ENCODE measurements at regions not wholly inside any gene's neighbourhood (a gene's known extent, or its start where the extent isn't known, plus 50 kb on each side); places are given as distances from the start of the nearest gene placed in this dataset.
"Not testable (repeated sequence)": the region's sequence is repeated elsewhere in the genome, so short reads cannot be mapped to it uniquely, and the experiment has no call there.

- not testable (repeated sequence) for H3K36me3 Mint-ChIP-seq; H3K9me3 Mint-ChIP-seq; H3K27ac Mint-ChIP-seq; DNase-seq; H3K27me3 Mint-ChIP-seq (ENCODE audit: low read depth in 3 of 3); H3K4me3 Mint-ChIP-seq
- peaks cover 9 to 15% of the 10 kb centered on the region in 2 donors for H3K4me1 Mint-ChIP-seq
Observed at GRCh38 chr2:111566068-111566467, 317.9 kb downstream of the ANAPC1 start.

GRCh38 chr2:111567233-111567632, 316.8 kb downstream of the ANAPC1 start:
- not testable (repeated sequence) for H3K27me3 Mint-ChIP-seq (ENCODE audit: low read depth in 3 of 3); DNase-seq; H3K27ac Mint-ChIP-seq; H3K9me3 Mint-ChIP-seq; H3K4me3 Mint-ChIP-seq; H3K36me3 Mint-ChIP-seq
- H3K4me1 Mint-ChIP-seq = peaks cover 9 to 15% of the 10 kb centered on the region in 2 donors

- not testable (repeated sequence) for H3K9me3 Mint-ChIP-seq; H3K27ac Mint-ChIP-seq; H3K36me3 Mint-ChIP-seq; DNase-seq; H3K27me3 Mint-ChIP-seq (ENCODE audit: low read depth in 3 of 3)
- peaks cover 9 to 15% of the 10 kb centered on the region in 2 donors for H3K4me1 Mint-ChIP-seq
- H3K4me3 Mint-ChIP-seq = peak overlapping the region in 2 of 5 donors; percentile 65 to 82
Observed at GRCh38 chr2:111569356-111570199, 314.4 kb downstream of the ANAPC1 start.

- DNase-seq = peak in 2 of 3 donors; percentile 0 to 9
- not testable (repeated sequence) for H3K27me3 Mint-ChIP-seq (ENCODE audit: low read depth in 3 of 3); H3K9me3 Mint-ChIP-seq; H3K36me3 Mint-ChIP-seq
- peaks cover 9 to 15% of the 10 kb centered on the region in 2 donors for H3K4me1 Mint-ChIP-seq
- peak overlapping the region; percentile 0 to 82 (median 58) for H3K4me3 Mint-ChIP-seq
- H3K27ac Mint-ChIP-seq = peak overlapping the region in 1 of 6 donors; percentile 71
Observed at GRCh38 chr2:111570300-111571114, 313.5 kb downstream of the ANAPC1 start.

- H3K4me1 Mint-ChIP-seq = peaks cover 9 to 13% of the 10 kb centered on the region in 2 donors
- H3K27me3 Mint-ChIP-seq (ENCODE audit: low read depth in 3 of 3); H3K9me3 Mint-ChIP-seq; H3K36me3 Mint-ChIP-seq; H3K4me3 Mint-ChIP-seq; H3K27ac Mint-ChIP-seq; DNase-seq: not testable (repeated sequence)
Observed at GRCh38 chr2:111574803-111575202, 309.2 kb downstream of the ANAPC1 start.

- not testable (repeated sequence) for H3K4me1 Mint-ChIP-seq; H3K9me3 Mint-ChIP-seq; DNase-seq; H3K4me3 Mint-ChIP-seq; H3K27ac Mint-ChIP-seq; H3K36me3 Mint-ChIP-seq; H3K27me3 Mint-ChIP-seq (ENCODE audit: low read depth in 3 of 3)
Observed at GRCh38 chr2:111577154-111577885, 306.7 kb downstream of the ANAPC1 start.

GRCh38 chr2:111579500-111580134, 304.4 kb downstream of the ANAPC1 start:
- not testable (repeated sequence) for H3K4me3 Mint-ChIP-seq

GRCh38 chr2:111580616-111581015, 303.4 kb downstream of the ANAPC1 start:
- not testable (repeated sequence) for H3K27ac Mint-ChIP-seq; H3K9me3 Mint-ChIP-seq; H3K4me1 Mint-ChIP-seq; H3K36me3 Mint-ChIP-seq; DNase-seq; H3K27me3 Mint-ChIP-seq (ENCODE audit: low read depth in 3 of 3); H3K4me3 Mint-ChIP-seq

More at GRCh38 chr2:111579500-111580134, 304.4 kb downstream of the ANAPC1 start:
- H3K4me1 Mint-ChIP-seq; H3K27ac Mint-ChIP-seq; H3K36me3 Mint-ChIP-seq; H3K27me3 Mint-ChIP-seq (ENCODE audit: low read depth in 3 of 3); DNase-seq; H3K9me3 Mint-ChIP-seq: not testable (repeated sequence)

- H3K27me3 Mint-ChIP-seq (ENCODE audit: low read depth in 3 of 3); H3K9me3 Mint-ChIP-seq; H3K27ac Mint-ChIP-seq; DNase-seq; H3K36me3 Mint-ChIP-seq; H3K4me1 Mint-ChIP-seq; H3K4me3 Mint-ChIP-seq: not testable (repeated sequence)
Observed at GRCh38 chr2:111582090-111582489, 301.9 kb downstream of the ANAPC1 start.

- H3K4me1 Mint-ChIP-seq; DNase-seq; H3K36me3 Mint-ChIP-seq; H3K4me3 Mint-ChIP-seq; H3K27me3 Mint-ChIP-seq (ENCODE audit: low read depth in 3 of 3); H3K27ac Mint-ChIP-seq; H3K9me3 Mint-ChIP-seq: not testable (repeated sequence)
Observed at GRCh38 chr2:111583480-111583879, 300.5 kb downstream of the ANAPC1 start.

- not testable (repeated sequence) for H3K36me3 Mint-ChIP-seq; H3K4me1 Mint-ChIP-seq; H3K27me3 Mint-ChIP-seq (ENCODE audit: low read depth in 3 of 3); DNase-seq; H3K9me3 Mint-ChIP-seq; H3K4me3 Mint-ChIP-seq
- peak overlapping the region in 1 of 6 donors; percentile 67 for H3K27ac Mint-ChIP-seq
Observed at GRCh38 chr2:111584540-111584939, 299.5 kb downstream of the ANAPC1 start.

- H3K4me1 Mint-ChIP-seq; H3K27me3 Mint-ChIP-seq (ENCODE audit: low read depth in 3 of 3); DNase-seq; H3K4me3 Mint-ChIP-seq; H3K9me3 Mint-ChIP-seq; H3K36me3 Mint-ChIP-seq; H3K27ac Mint-ChIP-seq: not testable (repeated sequence)
Observed at GRCh38 chr2:111584950-111585349, 299.0 kb downstream of the ANAPC1 start.

- H3K36me3 Mint-ChIP-seq; H3K9me3 Mint-ChIP-seq; H3K4me3 Mint-ChIP-seq; DNase-seq; H3K27me3 Mint-ChIP-seq (ENCODE audit: low read depth in 3 of 3); H3K27ac Mint-ChIP-seq; H3K4me1 Mint-ChIP-seq: not testable (repeated sequence)
Observed at GRCh38 chr2:111586014-111586413, 298.0 kb downstream of the ANAPC1 start.

- not testable (repeated sequence) for DNase-seq; H3K27me3 Mint-ChIP-seq (ENCODE audit: low read depth in 3 of 3); H3K27ac Mint-ChIP-seq; H3K4me1 Mint-ChIP-seq; H3K36me3 Mint-ChIP-seq; H3K9me3 Mint-ChIP-seq; H3K4me3 Mint-ChIP-seq
Observed at GRCh38 chr2:111595072-111595471, 288.9 kb downstream of the ANAPC1 start.

Data from immature natural killer cell (primary cell).